ENCODE measurements at regions not wholly inside any gene's neighbourhood (a gene's known extent, or its start where the extent isn't known, plus 50 kb on each side); places are given as distances from the start of the nearest gene placed in this dataset.

DNA sequence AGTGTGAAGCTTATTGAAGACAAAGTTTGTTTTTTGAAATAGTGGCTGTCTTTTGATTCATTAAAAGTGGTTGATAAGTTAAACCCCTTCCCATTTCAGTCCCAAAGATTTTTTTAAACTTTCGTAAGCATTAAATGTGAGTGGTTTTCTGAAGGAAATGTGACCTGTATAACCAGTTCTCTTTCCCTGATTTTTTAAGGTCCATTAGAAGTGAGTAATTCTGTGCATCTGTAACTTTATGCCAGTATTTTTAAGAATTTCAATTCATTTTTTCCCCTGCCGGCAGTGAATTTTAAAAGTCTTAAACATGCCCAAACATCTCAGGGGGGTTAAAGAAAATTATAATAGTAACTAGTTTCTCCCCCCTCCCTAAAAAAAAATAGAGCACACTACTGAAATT, 254.6 kb upstream of the SP8 start:
- no peak for DNase-seq

GRCh38 chr7:21041666-21042065, 255.0 kb upstream of the SP8 start:
- DNase-seq: no peak

DNA sequence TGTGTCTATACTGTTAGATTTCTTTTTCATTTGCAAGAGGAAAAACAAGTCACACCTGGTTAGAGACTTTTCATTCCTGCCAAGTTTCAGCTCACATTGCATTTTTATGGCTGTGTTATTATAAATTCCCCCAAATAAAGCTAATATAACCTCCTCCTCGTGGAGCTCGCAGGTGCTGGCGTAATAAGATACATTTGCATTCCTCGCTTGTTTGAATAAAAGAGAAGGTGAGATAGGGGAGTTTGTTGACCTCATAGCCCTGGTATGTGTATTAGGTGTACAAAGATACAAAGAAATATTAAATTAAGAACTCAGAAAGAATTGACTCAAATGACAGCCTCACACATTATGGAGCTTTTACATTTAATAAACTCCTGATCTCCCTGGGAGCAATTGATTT, 257.7 kb upstream of the SP8 start:
- no peak for DNase-seq

GRCh38 chr7:21044913-21045568, 258.4 kb upstream of the SP8 start:
- DNase-seq: no peak

GRCh38 chr7:21051865-21052264, 265.2 kb upstream of the SP8 start:
- no peak for DNase-seq

- no peak for DNase-seq
These were observed 267.9 kb upstream of the SP8 start for GRCh38 chr7:21054427-21055112.

DNA sequence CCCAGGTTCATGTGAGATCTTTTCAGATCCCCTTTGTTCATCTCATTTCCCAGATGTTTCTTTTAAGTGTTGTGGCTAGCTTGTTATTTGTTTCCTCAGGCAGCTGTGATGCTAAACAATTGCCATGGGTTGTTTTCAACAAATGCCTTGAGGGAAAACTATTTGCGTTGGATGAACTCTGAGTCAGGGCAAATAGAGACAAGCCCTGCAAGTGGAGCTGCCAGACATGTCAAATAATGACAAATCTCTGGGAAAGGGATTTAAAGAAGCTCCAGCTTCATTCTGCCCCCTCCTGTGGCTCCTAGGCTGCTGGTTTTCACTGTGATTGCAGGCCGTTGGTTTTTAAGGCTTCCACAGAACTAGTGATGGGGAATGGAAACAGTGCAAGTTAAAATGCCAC, 272.4 kb upstream of the SP8 start:
- DNase-seq: no peak

- DNase-seq: no peak
These were observed 276.4 kb upstream of the SP8 start for GRCh38 chr7:21063106-21063505.

DNA sequence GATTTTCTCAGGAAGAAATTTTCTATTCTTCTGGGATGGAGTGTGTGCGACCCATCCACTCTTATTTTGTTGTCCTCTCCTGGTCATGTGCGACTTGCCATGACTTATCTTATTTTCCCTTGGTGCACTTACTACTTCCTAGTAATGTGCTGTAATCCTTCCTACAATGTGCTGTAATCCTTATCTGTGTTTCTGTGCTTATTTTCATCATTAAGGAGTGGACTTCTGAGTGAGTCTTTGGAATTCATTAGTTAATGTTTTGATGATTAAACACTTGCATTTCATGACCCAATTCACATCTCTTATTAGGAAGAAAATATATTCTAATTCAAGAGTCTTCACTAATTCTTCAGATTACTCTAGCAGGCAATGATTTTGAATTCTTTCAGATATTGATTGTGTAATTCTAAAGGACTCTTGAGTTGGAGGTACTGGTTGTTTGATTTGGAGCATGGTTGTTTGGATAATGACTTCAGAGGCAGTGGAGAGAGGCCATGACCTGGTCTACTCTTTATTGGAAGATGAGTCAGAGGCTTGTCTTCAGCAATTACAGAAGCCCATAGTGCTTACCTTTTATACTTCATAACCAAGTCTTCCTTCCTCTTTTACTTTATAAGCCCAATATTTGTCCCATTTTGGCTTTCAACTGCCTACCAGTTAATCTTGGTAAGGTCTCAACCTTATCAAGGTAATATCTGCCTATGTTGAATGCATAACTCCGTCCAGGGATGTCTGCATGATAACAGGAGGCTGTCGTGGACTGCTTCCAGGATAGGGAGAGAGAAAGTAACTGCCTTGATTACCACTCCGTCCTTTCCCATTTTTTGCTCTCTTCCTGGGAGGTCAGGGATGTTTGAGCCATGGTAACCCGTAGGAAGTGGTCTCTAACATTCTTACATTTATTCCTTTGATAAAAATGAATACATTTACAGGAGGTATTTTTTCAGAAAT, 278.3 kb upstream of the SP8 start:
- DNase-seq: no peak

- no peak for DNase-seq
These were observed 279.5 kb upstream of the SP8 start for GRCh38 chr7:21066221-21066620.

- DNase-seq: no peak
These were observed 280.5 kb upstream of the SP8 start for GRCh38 chr7:21067216-21067615.

DNA sequence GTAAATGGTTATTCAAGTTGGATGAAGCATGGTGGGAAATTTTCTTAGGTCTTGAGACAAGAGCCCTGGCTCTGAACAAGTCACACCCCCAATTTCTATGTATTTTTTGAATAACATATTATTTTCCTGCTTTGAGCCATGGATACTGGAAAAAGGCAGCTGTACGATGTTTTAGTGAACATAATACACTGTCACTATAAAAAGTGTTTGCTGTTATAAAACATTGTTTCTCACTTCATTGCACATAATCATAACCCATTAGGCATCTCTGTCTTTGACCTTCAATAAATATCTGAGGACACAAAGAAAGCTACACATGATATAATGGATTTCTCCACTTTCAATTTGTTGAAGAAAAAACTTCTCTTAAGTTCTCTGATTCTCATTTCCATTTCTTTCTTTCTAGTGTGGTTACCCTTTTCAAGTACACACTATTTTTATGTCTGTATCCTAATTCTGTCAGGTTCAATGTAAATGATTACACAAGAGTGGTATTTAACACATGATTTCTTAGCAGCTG, 283.9 kb upstream of the SP8 start:
- DNase-seq: no peak

DNA sequence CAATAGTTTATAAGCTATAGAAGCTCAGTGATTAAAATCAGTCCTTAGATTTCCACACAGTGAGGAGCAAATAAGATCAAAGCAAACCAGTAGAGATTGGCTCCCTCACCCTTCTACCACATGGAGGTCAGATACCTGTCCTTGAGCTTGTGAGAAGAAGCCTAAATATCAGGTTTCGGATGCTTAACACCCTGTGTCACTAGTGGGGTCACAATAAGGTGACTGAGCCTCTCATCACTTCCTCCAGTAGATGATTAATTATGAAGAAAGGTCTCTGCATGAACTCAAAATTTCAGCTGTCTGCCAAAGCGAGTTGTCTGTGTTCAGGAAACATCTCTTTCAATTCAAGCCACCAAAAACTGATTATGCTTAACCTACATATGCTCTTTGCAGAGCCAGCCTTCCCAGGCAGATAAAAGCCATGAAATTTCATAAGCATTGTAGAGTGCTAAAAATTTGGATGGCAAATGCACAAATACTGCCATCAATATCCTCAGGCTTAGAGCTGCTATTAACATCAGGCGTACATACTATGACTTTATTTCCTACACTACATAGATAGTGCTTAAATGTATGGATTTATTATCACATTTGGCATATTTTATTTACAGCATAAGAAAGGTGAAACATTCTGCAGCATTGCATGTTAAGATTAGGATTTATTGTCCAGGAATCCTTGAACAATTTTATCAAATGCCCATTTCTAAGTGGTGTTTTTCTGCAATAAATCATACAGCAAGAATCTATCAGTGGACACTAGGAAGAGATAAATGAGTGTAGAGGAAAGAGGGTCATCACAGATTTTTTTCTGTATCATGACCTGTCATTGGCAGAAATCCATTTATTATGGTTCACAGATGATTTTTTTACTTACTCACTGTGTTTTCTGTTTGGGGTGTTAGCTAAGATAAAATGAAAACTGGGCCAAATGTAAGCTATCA, 285.1 kb upstream of the SP8 start:
- no peak for DNase-seq

DNA sequence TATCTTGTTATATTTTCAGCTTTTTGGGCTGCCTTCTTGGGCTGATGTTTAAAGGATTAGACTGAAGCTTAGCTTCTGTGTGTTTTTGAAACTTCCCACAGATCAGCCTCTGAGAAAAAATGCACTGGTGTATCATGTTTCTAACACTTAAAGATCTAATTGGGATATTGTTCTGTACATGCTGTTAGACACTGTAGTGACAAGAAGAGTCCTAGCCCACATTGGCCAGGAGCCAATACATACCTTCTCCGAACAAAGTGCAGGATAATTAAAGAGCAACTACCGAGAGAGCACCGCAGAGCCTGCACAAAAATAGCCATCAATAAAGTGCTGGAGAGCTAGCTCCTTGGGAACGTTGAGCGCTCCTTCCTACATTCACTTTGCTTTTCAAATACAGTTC, 289.4 kb upstream of the SP8 start:
- DNase-seq: no peak

- DNase-seq: no peak
These were observed 289.9 kb upstream of the SP8 start for GRCh38 chr7:21076574-21076973.

DNA sequence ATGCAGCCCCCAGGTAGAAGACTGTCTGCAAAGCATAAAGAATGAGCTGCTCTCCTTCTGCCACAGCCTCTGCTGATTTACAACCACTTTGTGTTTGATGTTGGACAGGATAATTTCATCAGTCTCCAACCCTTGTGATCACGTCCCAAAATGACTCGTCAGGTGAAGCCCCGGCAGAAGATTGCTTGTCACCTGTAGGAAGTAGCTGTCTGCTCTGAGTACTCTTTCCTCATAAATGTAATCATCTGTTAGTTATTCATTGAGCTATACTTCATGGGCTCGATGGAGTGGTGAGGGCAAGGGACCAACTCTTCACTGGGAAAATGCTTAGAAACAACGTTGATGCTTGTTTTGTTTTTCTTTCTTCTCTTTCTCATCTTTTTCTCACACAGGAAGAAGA, 290.9 kb upstream of the SP8 start:
- no peak for DNase-seq

DNA sequence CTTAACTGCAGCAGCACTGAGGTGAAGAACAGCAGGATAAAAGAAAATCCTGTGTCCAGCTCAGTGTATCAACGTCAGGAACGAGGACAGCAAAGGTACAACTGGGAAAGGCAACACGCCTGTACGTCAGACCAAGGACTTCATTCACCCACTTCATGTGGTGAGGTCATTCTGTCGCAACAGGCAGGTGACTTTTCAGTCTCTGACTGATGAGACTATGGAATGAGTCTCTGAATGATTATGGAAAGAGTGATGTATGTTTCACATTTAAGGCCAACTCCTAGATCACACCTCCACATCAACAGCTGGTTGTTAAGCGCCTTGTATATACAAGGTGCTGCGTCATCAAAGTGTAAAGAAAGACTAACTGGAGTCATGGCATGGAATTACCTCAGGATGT, 297.6 kb upstream of the SP8 start:
- DNase-seq: no peak

DNA sequence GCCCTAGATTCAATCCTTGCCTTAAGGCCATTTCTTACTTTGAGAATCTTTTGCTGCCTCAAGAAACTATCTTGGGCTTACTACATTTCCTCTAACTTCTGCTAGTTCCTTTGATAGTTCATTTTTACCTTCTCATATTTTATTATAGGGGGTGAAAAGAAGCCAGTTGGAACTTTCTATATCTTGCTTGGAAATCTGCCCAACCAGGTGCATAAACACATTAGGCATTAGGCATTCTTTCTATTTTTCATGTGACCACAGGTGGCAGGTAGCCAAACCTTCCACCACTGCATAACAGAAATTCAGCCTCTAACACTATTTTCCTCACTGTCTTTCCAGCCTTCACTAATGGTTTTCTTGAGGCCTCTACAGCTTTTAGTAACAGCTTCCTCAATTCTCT, 300.0 kb upstream of the SP8 start:
- no peak for DNase-seq

DNA sequence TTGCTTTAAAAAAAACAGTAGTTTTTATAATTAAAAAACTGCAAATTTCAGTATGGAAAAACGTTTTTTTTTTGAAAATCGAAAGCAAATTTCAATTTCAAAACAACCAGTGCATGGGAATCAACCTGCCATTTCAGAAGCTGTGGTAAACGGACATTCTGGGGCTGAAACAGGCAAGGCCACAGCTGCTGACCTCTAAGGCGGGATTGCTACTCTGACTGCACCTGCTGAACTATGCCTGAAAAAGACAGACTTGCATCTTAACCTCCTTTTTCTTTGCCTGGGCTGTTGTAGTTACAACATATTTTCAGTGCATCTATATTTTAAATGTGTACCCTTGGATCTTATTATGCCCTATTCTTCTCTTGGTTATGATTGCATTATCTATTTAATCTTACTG, 303.0 kb upstream of the SP8 start:
- DNase-seq: no peak

DNA sequence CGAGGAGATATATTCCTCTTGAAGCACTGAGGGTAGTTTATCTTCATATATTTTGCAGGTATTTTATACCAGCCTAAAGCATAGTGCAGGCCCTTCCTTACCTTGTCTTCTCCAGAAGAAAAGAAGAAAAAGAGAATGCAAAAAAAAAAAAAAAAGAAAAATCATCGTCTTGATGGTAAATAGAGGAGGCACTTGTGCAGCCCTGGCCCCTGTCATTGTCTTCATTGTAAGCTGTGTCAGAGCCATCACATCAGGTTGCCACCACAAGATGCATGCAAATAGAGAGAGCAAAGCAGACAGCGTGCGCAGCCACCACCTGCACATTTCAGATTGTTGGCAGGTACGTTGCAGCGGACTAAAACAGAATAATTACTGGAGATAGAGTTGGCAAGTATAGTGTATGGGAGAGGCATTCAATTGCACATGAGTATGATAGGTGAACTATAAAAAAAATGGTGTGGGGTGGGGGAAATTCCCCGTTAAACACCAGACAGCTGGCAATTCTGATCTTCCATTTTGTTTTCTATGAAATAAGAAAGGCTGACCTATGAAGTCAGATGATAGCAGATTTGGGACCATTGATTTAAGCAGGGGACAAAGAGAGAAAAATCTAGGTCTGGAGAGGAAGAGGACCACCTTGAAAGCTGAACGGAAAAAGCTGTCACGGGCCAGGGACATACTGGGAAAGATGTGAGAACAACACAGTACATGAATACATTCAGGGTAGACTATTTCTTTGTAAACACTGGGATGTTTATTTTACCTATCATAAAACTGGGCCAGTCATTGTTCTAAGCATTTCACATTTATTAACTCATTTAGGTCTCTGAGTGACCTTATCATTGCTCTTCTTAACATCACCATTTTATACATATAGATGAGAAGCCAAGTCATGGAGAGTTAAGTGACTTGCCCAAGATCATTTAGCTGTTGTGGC, 306.3 kb upstream of the SP8 start:
- DNase-seq: no peak

GRCh38 chr7:21094589-21094988, 307.9 kb upstream of the SP8 start:
- DNase-seq: no peak
